ENCODE measurements at regions not wholly inside any gene's neighbourhood (a gene's known extent, or its start where the extent isn't known, plus 50 kb on each side); places are given as distances from the start of the nearest gene placed in this dataset.

- no peaks in the 10 kb centered on the region for H3K36me3 ChIP-seq
- TF ChIP-seq, protein P1, sequence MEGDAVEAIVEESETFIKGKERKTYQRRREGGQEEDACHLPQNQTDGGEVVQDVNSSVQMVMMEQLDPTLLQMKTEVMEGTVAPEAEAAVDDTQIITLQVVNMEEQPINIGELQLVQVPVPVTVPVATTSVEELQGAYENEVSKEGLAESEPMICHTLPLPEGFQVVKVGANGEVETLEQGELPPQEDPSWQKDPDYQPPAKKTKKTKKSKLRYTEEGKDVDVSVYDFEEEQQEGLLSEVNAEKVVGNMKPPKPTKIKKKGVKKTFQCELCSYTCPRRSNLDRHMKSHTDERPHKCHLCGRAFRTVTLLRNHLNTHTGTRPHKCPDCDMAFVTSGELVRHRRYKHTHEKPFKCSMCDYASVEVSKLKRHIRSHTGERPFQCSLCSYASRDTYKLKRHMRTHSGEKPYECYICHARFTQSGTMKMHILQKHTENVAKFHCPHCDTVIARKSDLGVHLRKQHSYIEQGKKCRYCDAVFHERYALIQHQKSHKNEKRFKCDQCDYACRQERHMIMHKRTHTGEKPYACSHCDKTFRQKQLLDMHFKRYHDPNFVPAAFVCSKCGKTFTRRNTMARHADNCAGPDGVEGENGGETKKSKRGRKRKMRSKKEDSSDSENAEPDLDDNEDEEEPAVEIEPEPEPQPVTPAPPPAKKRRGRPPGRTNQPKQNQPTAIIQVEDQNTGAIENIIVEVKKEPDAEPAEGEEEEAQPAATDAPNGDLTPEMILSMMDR (IDR thresholded peaks at IDR 0.05): no peak
- TF ChIP-seq POLR2AphosphoS5 (IDR thresholded peaks at IDR 0.05) (no peak), EP300 (IDR thresholded peaks at IDR 0.05) (no peak), POLR2A (IDR thresholded peaks at IDR 0.05) (no peak)
- WGBS, 2 donors: 36 to 74% methylated on average over 2 to 3 of the region's 3 CpGs
- no peak overlapping the region for H3K27ac ChIP-seq
- H3K9me3 ChIP-seq: no peaks in the 10 kb centered on the region
- no peak for ATAC-seq (ENCODE audit: low FRiP score in 2 of 2)
- H3K4me1 ChIP-seq: no peaks in the 10 kb centered on the region
- DNase-seq: no peak
- no peak overlapping the region for H3K4me3 ChIP-seq
- no peaks in the 10 kb centered on the region for H3K27me3 ChIP-seq
These were observed 72.9 kb upstream of the SLC44A1 start for GRCh38 chr9:105171589-105171988.

DNA sequence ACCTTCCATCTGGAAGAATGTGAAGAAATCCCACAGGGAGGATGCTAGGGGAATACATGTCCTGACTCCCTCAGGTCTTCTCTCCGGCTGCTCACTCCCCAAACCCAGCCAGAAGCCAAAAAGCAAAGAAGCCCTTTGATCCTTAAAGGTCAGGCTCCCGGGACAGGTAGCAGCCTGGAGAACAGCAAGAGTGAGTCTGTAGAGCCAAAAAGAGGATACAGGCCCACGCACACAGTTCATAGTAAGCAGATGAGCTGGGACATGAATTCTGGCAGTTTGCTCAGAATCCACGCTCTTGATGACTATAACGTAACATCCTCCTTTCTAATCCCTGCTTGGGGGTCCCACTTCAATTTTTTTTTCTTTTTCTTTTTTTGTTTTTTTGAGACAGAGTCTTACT is 72.0 kb upstream of the SLC44A1 start:
- no peaks in the 10 kb centered on the region for H3K4me1 ChIP-seq
- no peaks in the 10 kb centered on the region for H3K27me3 ChIP-seq
- no peaks in the 10 kb centered on the region for H3K36me3 ChIP-seq
- ATAC-seq (ENCODE audit: low FRiP score in 2 of 2): no peak
- no peak overlapping the region for H3K27ac ChIP-seq
- H3K9me3 ChIP-seq: no peaks in the 10 kb centered on the region
- DNase-seq: no peak
- TF ChIP-seq EP300 (IDR thresholded peaks at IDR 0.05): no peak
- TF ChIP-seq POLR2A (IDR thresholded peaks at IDR 0.05): no peak
- no peak for TF ChIP-seq POLR2AphosphoS5 (IDR thresholded peaks at IDR 0.05)
- TF ChIP-seq, protein P1 (IDR thresholded peaks at IDR 0.05): no peak
- 85 to 86% methylated on average over 5 of the region's 5 CpGs for WGBS, 2 donors
- no peak overlapping the region for H3K4me3 ChIP-seq

DNA sequence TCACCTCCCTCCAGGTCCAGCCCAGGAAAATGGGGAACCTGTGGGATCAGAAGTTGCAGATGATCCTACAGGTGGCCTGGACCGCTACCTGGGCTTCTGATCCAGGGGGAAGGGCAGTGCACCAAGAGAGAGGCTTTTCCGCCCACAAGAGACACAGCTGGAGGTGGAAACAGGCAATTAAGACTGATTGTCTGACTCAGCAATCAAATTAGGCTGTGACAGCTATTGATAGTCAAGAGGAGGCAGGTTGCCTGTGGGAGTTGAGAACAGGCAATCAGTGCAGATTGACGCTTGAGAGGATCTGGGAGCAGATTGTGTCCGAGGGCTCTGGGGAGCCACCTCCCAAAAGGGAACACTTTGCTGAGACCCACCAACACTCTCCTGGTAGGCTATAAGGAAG is 71.1 kb upstream of the SLC44A1 start:
- Histone ChIP-seq H3K4me1 (no peaks in the 10 kb centered on the region), H3K9me3 (no peaks in the 10 kb centered on the region), H3K27ac (no peak overlapping the region), H3K4me3 (no peak overlapping the region), H3K36me3 (no peaks in the 10 kb centered on the region), H3K27me3 (no peaks in the 10 kb centered on the region)
- no peak for DNase-seq
- WGBS, 2 donors: 93 to 100% methylated on average over 3 to 4 of the region's 4 CpGs
- TF ChIP-seq POLR2AphosphoS5 (IDR thresholded peaks at IDR 0.05) (no peak), EP300 (IDR thresholded peaks at IDR 0.05) (no peak), POLR2A (IDR thresholded peaks at IDR 0.05) (no peak)
- TF ChIP-seq, protein P1 (IDR thresholded peaks at IDR 0.05): no peak
- ATAC-seq (ENCODE audit: low FRiP score in 2 of 2): no peak

- Histone ChIP-seq H3K9me3 (no peaks in the 10 kb centered on the region), H3K27ac (no peak overlapping the region), H3K36me3 (no peaks in the 10 kb centered on the region), H3K27me3 (no peaks in the 10 kb centered on the region), H3K4me1 (no peaks in the 10 kb centered on the region), H3K4me3 (no peak overlapping the region)
- DNase-seq: no peak
- 70 to 88% methylated on average over 4 of the region's 4 CpGs for WGBS, 2 donors
- no peak for TF ChIP-seq POLR2AphosphoS5 (IDR thresholded peaks at IDR 0.05)
- no peak for TF ChIP-seq POLR2A (IDR thresholded peaks at IDR 0.05)
- no peak for TF ChIP-seq EP300 (IDR thresholded peaks at IDR 0.05)
- TF ChIP-seq, protein P1 (IDR thresholded peaks at IDR 0.05): no peak
- no peak for ATAC-seq (ENCODE audit: low FRiP score in 2 of 2)
These were observed 70.6 kb upstream of the SLC44A1 start for GRCh38 chr9:105173826-105174225.

DNA sequence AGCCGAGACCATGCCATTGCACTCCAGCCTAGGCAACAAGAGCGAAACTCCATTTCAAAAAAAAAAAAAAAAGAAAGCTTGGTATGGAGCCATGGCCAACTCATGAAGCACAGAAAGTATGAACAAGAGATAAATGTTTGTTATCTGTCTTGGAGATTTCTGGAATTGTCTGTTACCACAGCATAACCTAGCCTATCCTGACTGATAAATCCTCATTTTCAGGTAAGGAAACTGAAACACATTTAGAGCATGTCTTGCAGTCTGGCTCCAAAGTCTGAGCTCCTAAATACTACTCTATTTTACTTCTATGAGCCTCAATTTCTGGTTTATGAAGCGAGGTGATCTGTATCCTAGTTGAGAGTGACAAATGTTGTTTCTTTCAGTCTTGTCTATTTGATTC is 68.3 kb upstream of the SLC44A1 start:
- ATAC-seq (ENCODE audit: low FRiP score in 2 of 2) (no peak), DNase-seq (no peak)
- Histone ChIP-seq H3K9me3 (no peaks in the 10 kb centered on the region), H3K27ac (no peak overlapping the region), H3K27me3 (no peaks in the 10 kb centered on the region), H3K36me3 (no peaks in the 10 kb centered on the region), H3K4me3 (no peak overlapping the region), H3K4me1 (no peaks in the 10 kb centered on the region)
- 86 to 99% methylated on average over 3 of the region's 3 CpGs for WGBS, 2 donors
- TF ChIP-seq POLR2A (IDR thresholded peaks at IDR 0.05) (no peak), POLR2AphosphoS5 (IDR thresholded peaks at IDR 0.05) (no peak), EP300 (IDR thresholded peaks at IDR 0.05) (no peak)
- TF ChIP-seq, protein P1 (IDR thresholded peaks at IDR 0.05): no peak

All from upper lobe of left lung (tissue), 6 donors.